Keratinocyte (primary cell): ENCODE measurements at regions not wholly inside any gene's neighbourhood (a gene's known extent, or its start where the extent isn't known, plus 50 kb on each side); places are given as distances from the start of the nearest gene placed in this dataset.

ENCODE experiments used
- DNase-seq: peaks from one replicate; pipeline ENCODE4 v3.0.0-alpha.2; 2011; ENCODE audit warnings: low read depth, missing footprints, low spot score
- FAIRE-seq: peaks from 2 replicates; lab custom pipeline; 2011; peaks lifted over from hg19 to GRCh38; lab: Jason Lieb, UNC
- H2AFZ ChIP-seq: 2 replicates; pipeline ENCODE4 v1.6.0; 2012; ENCODE audit warnings: low read length, control low read depth, inconsistent platforms; ENCODE audit not compliant: control insufficient read depth
- H3K27ac ChIP-seq: 2 replicates; pipeline ENCODE4 v1.5.1; 2011; ENCODE audit warnings: low read length; ENCODE audit not compliant: control insufficient read depth, insufficient read depth
- H3K27me3 ChIP-seq: 3 replicates; pipeline ENCODE4 v1.6.0; 2011; ENCODE audit warnings: low read length; ENCODE audit not compliant: control insufficient read depth, insufficient read depth; ENCODE audit errors: extremely low read depth
- H3K36me3 ChIP-seq, 2 experiments: 2 replicates in 1 of 2; 3 replicates in 1 of 2; pipeline ENCODE4 v1.5.1; 2011; ENCODE audit warnings: low read length in 2 of 2, mild to moderate bottlenecking in 1 of 2; ENCODE audit not compliant: control insufficient read depth in 2 of 2, insufficient read depth in 2 of 2; ENCODE audit errors: extremely low read depth in 1 of 2
- H3K4me1 ChIP-seq: 3 replicates; pipeline ENCODE4 v1.5.1; 2011; ENCODE audit warnings: low read length; ENCODE audit not compliant: control insufficient read depth, insufficient read depth; ENCODE audit errors: extremely low read depth
- H3K4me2 ChIP-seq: 3 replicates; pipeline ENCODE4 v1.6.0; 2011; ENCODE audit warnings: low read depth, low read length; ENCODE audit not compliant: control insufficient read depth, insufficient read depth; ENCODE audit errors: extremely low read depth
- H3K4me3 ChIP-seq, 3 experiments: fragments of 200-600 bp in 1 of 3; sonication (generic) in 1 of 3; 2 replicates in 2 of 3; 3 replicates in 1 of 3; pipeline ENCODE4 v1.5.1; 2011 to 2016; ENCODE audit warnings: low read length in 3 of 3, mild to moderate bottlenecking in 3 of 3, control low read depth in 2 of 3, inconsistent platforms in 1 of 3, low read depth in 1 of 3, mixed read lengths in 1 of 3, mixed run types in 1 of 3, moderate library complexity in 1 of 3; ENCODE audit not compliant: control insufficient read depth in 2 of 3, insufficient read depth in 2 of 3; ENCODE audit errors: extremely low read depth in 1 of 3
- H3K79me2 ChIP-seq: 2 replicates; pipeline ENCODE4 v1.6.0; 2012; ENCODE audit warnings: low read length; ENCODE audit not compliant: control insufficient read depth, insufficient read depth
- H3K9ac ChIP-seq: 3 replicates; pipeline ENCODE4 v1.6.0; 2011; ENCODE audit warnings: low read length; ENCODE audit not compliant: control insufficient read depth, insufficient read depth; ENCODE audit errors: extremely low read depth
- H3K9me1 ChIP-seq: 3 replicates; pipeline ENCODE4 v1.6.0; 2011; ENCODE audit warnings: low read length; ENCODE audit not compliant: control insufficient read depth, insufficient read depth; ENCODE audit errors: extremely low read depth
- H3K9me3 ChIP-seq: 2 replicates; pipeline ENCODE4 v1.5.1; 2012; ENCODE audit warnings: low read depth, low read length; ENCODE audit not compliant: control insufficient read depth
- H4K20me1 ChIP-seq: 3 replicates; pipeline ENCODE4 v1.6.0; 2011; ENCODE audit warnings: low read length; ENCODE audit not compliant: control insufficient read depth, insufficient read depth; ENCODE audit errors: extremely low read depth
- CTCF ChIP-seq, 3 experiments: IDR thresholded peaks in 1 of 3; conservative IDR thresholded peaks in 1 of 3; optimal IDR thresholded peaks in 1 of 3; 2 replicates in 2 of 3; 3 replicates in 1 of 3; pipeline versions ENCODE3 to v1.5.1; 2011; ENCODE audit warnings: low read length in 3 of 3, mild to moderate bottlenecking in 3 of 3, moderate library complexity in 2 of 3, control low read depth in 1 of 3, inconsistent platforms in 1 of 3; ENCODE audit not compliant: insufficient read depth in 2 of 3; ENCODE audit errors: extremely low read depth in 1 of 3
- EZH2 ChIP-seq: IDR thresholded peaks from one replicate; pipeline ENCODE4 v1.6.1; 2012; ENCODE audit warnings: inconsistent platforms, mild to moderate bottlenecking, low read length, moderate library complexity
- dilution Hi-C: fragments of 300-500 bp; cut with MboI; formaldehyde crosslinking; loops from one replicate; pipeline ENCODE4 v1.7.0; 2020; ENCODE audit warnings: low sequenced_read_pairs; ENCODE audit not compliant: extremely low pct_ligation_motif_present

DNA sequence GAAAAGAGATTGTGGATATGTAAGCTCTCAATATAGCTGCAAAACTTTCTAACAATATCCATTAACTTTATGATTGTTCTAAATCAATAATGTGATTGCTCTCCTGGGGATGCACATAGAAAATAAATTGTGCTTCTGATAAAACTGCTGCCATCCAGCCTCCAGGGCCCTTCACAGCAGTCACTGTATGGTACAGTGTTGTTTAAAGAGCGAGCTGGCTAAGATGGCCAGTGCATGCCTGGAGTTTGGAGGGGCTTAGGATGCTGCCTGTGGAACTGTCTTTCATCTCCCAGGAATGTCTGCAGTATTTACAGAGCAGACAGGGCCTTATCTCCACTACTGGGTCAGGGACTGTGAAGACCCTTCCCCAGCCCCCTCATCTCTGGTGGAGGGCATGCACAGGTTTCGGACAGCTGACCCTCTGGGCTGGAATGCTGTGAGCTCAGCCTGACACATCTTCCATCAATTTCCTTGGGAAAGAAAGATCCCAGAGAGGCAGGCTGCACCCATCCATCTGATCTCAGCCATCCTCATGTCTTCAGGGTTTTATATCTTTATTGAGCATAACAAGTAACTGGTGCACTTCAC, 137.0 kb downstream of the PLPP3 start:
- H3K9me1 ChIP-seq = no peaks in the 10 kb centered on the region
- no peak overlapping the region for H3K27ac ChIP-seq
- no peak for FAIRE-seq
- no peak overlapping the region for H3K9ac ChIP-seq
- no peak overlapping the region for H3K4me3 ChIP-seq
- peaks cover 12% of the 10 kb centered on the region for H3K27me3 ChIP-seq
- H3K79me2 ChIP-seq = no peaks in the 10 kb centered on the region
- H3K9me3 ChIP-seq = no peaks in the 10 kb centered on the region
- no peak overlapping the region for H3K4me2 ChIP-seq
- H3K36me3 ChIP-seq = no peaks in the 10 kb centered on the region
- no peaks in the 10 kb centered on the region for H3K4me1 ChIP-seq
- dilution Hi-C loops = no loop called here
- H2AFZ ChIP-seq = no peak overlapping the region
- DNase-seq = no peak
- TF ChIP-seq EZH2 (no peak), CTCF (optimal IDR thresholded peaks at IDR 0.05 in 1 of 3, IDR thresholded peaks at IDR 0.05 in 1 of 3, conservative IDR thresholded peaks at IDR 0.05 in 1 of 3; ENCODE audit: extremely low read depth in 1 of 3, insufficient read depth in 2 of 3, low read length in 3 of 3) (no peak)
- H4K20me1 ChIP-seq = no peaks in the 10 kb centered on the region

DNA sequence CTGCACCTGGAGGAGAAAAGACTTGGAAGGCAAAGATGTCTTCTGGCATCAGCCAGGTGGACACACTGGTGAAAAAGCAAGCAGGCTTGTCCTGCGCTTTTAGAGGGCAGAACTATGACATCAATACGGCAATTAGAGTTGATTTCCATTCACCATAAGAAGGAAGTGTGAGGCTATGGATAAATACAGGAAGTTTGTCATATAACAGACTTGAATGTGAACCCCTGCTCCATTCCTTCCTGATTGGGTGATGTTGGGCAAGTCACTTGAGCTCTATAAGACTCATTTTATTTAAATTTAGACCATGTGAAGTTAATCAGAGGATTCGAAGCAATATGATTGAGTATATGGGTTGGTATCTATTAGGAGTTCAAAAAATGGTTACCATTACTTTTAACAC, 137.8 kb downstream of the PLPP3 start:
- no peak overlapping the region for H3K4me2 ChIP-seq
- H3K9ac ChIP-seq = no peak overlapping the region
- H3K9me1 ChIP-seq = no peaks in the 10 kb centered on the region
- no peak for DNase-seq
- TF ChIP-seq CTCF (optimal IDR thresholded peaks at IDR 0.05 in 1 of 3, IDR thresholded peaks at IDR 0.05 in 1 of 3, conservative IDR thresholded peaks at IDR 0.05 in 1 of 3; ENCODE audit: extremely low read depth in 1 of 3, insufficient read depth in 2 of 3, low read length in 3 of 3) (no peak), EZH2 (no peak)
- no peak overlapping the region for H3K27ac ChIP-seq
- dilution Hi-C loops = no loop called here
- FAIRE-seq = no peak
- no peaks in the 10 kb centered on the region for H3K36me3 ChIP-seq
- H3K4me1 ChIP-seq = no peaks in the 10 kb centered on the region
- no peaks in the 10 kb centered on the region for H4K20me1 ChIP-seq
- no peak overlapping the region for H3K4me3 ChIP-seq
- H3K27me3 ChIP-seq = peaks cover 8% of the 10 kb centered on the region
- no peaks in the 10 kb centered on the region for H3K9me3 ChIP-seq
- H2AFZ ChIP-seq = no peak overlapping the region
- H3K79me2 ChIP-seq = no peaks in the 10 kb centered on the region
